HG03469 (cell line): ENCODE measurements at regions not wholly inside any gene's neighbourhood (a gene's known extent, or its start where the extent isn't known, plus 50 kb on each side); places are given as distances from the start of the nearest gene placed in this dataset.

Experiments used
- ATAC-seq: cut with Tn5 transposase; IDR thresholded peaks from one replicate; pipeline ENCODE4 v1.9.1; 2021; ENCODE audit warnings: mild to moderate bottlenecking, moderate library complexity, moderate number of reproducible peaks; ENCODE audit not compliant: unreplicated experiment

GRCh38 chr2:217722883-217723472, 279.8 kb downstream of the TNS1 start:
- no peak for ATAC-seq

DNA sequence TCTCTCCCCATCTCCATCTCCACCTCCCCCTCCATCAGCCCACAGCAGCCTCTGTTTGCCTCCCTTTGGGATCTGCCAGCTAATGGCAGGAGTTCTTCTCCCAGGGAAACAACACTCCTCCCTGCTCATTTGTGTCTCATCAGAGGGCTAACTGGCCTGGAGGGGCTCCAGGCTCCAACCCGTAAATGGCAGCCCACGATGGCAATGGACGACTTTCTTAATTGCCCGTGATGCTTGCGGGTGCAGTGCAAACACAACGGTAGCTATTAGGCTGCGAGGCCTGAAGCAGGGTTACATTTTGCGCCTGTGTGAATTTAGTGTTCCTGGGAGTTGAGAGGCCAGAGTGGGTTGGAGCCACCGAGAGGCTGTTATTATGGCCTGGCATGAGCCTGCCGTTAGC, 285.1 kb downstream of the TNS1 start:
- no peak for ATAC-seq

GRCh38 chr2:217715484-217715883, 287.3 kb downstream of the TNS1 start:
- no peak for ATAC-seq

DNA sequence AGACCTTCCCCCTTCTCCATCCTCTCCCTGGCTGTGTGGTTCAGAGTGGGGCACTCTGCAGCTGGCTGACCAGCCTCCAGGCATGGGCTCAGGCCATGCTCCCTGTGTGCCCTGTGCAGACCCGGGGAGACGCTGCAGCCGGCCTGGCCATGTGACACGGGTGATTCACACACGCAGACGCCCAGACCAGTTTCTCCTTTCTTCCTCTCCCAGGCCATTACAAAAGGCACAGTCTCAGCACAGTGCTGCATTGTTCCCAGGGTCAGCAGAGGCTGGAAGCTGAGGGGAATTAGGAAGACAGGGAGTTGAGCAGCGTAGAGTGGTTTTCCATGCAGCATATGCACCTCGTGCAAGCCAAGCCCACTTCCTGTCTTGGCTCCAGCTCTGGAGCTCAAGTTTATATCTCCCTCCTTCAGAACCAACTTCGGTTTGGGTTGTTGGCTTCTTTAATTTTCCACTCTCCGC, 288.5 kb downstream of the TNS1 start:
- ATAC-seq = no peak

GRCh38 chr2:217713395-217714286, 289.2 kb downstream of the TNS1 start:
- no peak for ATAC-seq

DNA sequence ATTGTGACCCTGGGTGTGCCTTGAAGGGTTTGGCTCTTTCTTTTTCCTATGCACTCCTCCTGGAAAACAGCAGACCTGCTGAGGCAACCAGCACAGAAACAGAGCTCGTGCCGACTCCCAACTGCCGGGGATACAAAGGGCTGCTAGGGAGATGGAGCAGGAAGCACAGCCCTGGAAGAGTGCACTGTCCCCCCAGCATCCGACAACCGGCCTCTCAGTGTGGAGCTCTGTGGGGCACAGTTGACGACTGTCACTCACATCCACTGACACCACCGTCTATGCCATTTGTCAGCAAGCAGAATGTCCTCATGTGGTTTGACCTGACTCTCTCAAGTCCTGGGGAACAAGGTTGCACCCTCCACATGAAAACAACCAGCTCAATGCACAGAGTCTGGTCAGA, 290.4 kb downstream of the TNS1 start:
- ATAC-seq = no peak

- no peak for ATAC-seq
Observed at GRCh38 chr2:217711188-217711587, 291.6 kb downstream of the TNS1 start.

GRCh38 chr2:217710211-217710765, 292.5 kb downstream of the TNS1 start:
- ATAC-seq = no peak

DNA sequence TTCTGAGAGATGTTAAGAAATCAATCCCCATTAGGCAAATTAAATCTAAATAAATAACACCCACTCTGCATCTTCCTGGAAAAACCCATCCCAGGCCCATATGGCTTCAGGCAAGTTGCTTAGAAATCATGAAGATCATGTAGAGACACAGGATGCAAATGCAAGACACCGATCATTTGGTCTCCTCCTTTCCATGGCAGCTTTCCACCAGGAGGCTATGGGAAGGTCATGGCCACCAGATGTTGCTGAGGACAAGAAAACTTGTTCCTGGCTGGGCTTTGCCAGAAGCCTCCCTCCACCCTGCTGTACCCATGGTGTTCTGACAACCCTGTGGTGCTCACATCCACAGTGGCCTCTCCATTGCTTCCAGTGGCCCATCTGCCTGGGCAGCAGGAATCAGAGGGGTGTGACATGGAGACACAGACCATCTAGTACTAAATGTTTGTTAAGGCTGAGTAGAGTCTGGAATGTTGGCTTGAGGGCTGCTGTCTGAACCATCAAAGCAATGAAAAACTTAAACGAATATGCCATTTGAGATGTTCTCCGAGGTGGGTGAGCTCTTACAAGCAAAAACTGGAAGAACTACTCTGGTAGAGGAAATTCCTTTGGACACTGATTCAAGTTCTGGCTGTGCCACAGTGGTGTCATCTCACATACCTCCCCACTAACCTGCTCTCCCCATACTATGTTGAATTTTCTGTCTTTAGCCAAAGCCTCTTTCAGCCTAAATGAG, 293.2 kb downstream of the TNS1 start:
- ATAC-seq = no peak

- no peak for ATAC-seq
Observed at GRCh38 chr2:217707131-217707611, 295.6 kb downstream of the TNS1 start.

- no peak for ATAC-seq
Observed at GRCh38 chr2:217706513-217706912, 296.3 kb downstream of the TNS1 start.

DNA sequence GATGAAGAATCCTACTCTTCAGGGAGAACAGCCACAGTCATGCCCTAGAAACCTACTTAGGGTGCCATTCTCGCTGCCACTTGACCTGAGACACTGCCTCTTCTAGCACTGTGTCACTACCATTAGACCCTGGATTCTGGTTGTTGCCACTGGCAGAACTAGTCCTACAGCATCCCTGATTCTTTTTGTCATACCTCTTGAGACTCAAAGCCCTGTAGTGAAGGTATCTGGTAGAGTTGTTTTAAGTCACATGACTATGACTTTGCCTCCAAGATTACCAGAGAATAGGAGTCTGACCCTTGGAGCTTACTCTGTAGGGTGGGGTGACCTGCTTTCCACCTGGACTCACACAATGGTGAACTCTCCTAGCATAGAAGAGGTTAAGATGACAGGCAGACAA, 296.7 kb downstream of the TNS1 start:
- ATAC-seq = no peak

DNA sequence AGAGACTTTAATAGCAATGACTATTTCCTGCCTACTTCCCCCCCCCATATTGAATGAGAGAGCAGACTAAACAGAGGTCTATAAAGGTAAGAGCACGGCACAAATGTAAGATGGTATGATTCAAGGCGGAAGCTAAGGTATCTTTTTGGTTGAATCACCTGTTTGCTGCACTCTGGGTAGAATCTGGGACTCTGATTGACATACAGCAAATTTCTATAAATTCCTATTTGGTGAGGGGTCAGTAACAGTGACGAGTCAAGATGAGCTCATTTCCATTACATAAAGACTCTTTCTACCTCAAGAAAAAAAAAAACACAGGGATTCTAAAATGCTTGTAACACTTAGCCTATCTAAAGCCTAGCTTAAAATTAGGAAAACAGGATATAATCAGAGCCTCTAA, 297.3 kb downstream of the TNS1 start:
- ATAC-seq = no peak

GRCh38 chr2:217703999-217704398, 298.8 kb downstream of the TNS1 start:
- ATAC-seq = no peak

GRCh38 chr2:217703102-217703501, 299.7 kb downstream of the TNS1 start:
- ATAC-seq = no peak

DNA sequence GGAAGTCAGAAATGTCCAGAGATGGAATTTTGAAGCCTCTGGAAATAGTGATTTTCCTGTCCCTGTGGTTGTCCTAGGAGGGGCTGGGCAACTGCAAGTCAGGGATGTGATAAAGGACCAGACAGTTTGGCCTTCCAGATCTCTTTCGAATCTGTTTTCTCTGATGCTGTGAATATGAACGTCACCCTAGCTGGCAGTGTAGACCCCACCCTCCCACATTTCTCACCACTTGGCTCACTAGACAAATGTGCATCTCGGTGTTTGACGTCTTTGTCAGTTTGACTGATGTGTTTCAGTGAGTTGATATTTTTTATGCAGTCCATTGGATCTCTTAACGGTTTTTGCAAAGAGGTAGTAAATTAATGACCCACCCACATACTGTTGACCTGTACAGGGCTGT, 301.2 kb downstream of the TNS1 start:
- no peak for ATAC-seq

- ATAC-seq = no peak
Observed at GRCh38 chr2:217698691-217699090, 304.1 kb downstream of the TNS1 start.

DNA sequence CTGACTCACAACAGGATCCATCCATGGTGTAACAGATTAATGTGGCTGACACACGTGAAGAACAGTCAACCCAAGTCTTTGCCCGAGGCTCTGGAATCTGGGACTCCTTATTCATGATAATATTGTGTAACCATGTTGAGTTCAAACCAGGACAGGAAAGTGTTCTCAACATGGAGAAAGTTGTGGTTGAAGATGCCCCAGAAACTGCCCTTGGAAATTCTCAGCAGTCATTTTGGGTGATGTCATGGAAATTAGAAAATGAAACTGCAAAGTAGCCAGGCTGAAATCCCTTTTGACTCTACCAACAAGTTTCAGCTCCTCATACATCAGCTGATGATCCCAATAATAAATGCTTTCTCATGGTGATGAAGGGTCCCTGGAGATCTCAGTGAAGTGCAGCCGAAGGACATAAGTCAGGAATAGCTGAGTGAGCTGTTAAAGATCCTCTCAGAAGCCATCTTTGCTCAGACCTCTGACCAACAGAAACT, 307.7 kb downstream of the TNS1 start:
- no peak for ATAC-seq

GRCh38 chr2:217694291-217694690, 308.5 kb downstream of the TNS1 start:
- ATAC-seq = no peak

DNA sequence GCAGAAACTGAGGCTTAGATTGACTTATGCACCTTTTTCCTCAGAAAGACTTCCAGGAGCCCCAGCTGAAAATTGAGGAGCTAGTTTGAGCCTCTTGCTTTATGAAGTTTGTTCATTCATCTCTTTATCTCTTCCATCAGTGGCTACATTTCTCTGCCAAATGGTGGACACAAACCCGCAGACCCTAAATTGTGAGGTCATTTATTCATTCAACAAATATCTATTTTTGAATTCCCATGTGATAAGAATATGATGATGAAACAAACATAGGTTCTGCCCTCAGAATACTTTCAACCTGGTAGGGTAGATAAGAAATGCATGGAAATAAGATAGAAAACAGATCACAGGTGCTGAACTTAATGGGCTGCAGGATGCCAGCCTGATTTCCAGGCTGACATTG, 309.4 kb downstream of the TNS1 start:
- ATAC-seq = no peak
